ENCODE measurements at regions not wholly inside any gene's neighbourhood (a gene's known extent, or its start where the extent isn't known, plus 50 kb on each side); places are given as distances from the start of the nearest gene placed in this dataset.

- no peaks in the 10 kb centered on the region for H3K27me3 ChIP-seq
- no peak overlapping the region for H3K4me3 ChIP-seq
- H3K9me3 ChIP-seq: no peaks in the 10 kb centered on the region
- H3K4me1 ChIP-seq: no peaks in the 10 kb centered on the region
- H3K27ac ChIP-seq: no peak overlapping the region
- WGBS, 4 donors: 79 to 84% (median 80%) methylated on average over 7 of the region's 7 CpGs
- ATAC-seq: no peak
- H3K36me3 ChIP-seq: no peaks in the 10 kb centered on the region
- intact Hi-C loops (cut with DNase I): loop anchor here in 1 of 10 donors (10.0 kb wide), 1 partner anchor 57 kb away; no protein-coding TSS in a partner anchor
- no peak for TF ChIP-seq CTCF (IDR thresholded peaks at IDR 0.05)
- TF ChIP-seq POLR2A (IDR thresholded peaks at IDR 0.05): no peak
- no peak for DNase-seq
Observed at GRCh38 chr16:63188086-63188771, 1152.0 kb upstream of the CDH8 start.

GRCh38 chr16:63187638-63188037 lies 1151.4 kb upstream of the CDH8 start:
- ATAC-seq (no peak), DNase-seq (no peak)
- Histone ChIP-seq H3K4me1 (no peaks in the 10 kb centered on the region), H3K27ac (no peak overlapping the region), H3K36me3 (no peaks in the 10 kb centered on the region), H3K4me3 (no peak overlapping the region), H3K27me3 (no peaks in the 10 kb centered on the region), H3K9me3 (no peaks in the 10 kb centered on the region)
- 52 to 68% (median 57%) methylated on average over 3 of the region's 3 CpGs for WGBS, 4 donors
- intact Hi-C loops (cut with DNase I): loop anchor here in 1 of 10 donors (10.0 kb wide), 1 partner anchor 57 kb away; no protein-coding TSS in a partner anchor
- TF ChIP-seq CTCF (IDR thresholded peaks at IDR 0.05): no peak
- TF ChIP-seq POLR2A (IDR thresholded peaks at IDR 0.05): no peak

- Histone ChIP-seq H3K9me3 (no peaks in the 10 kb centered on the region), H3K4me1 (no peaks in the 10 kb centered on the region), H3K4me3 (no peak overlapping the region), H3K36me3 (no peaks in the 10 kb centered on the region), H3K27ac (no peak overlapping the region), H3K27me3 (no peaks in the 10 kb centered on the region)
- TF ChIP-seq CTCF (IDR thresholded peaks at IDR 0.05) (no peak), POLR2A (IDR thresholded peaks at IDR 0.05) (no peak)
- intact Hi-C loops (cut with DNase I): loop anchor here in 1 of 10 donors (10.0 kb wide), 1 partner anchor 59 kb away; no protein-coding TSS in a partner anchor
- ATAC-seq (no peak), DNase-seq (no peak)
- WGBS, 4 donors: 32 to 52% (median 38%) methylated on average over 4 of the region's 4 CpGs
Observed at GRCh38 chr16:63185235-63185780, 1149.1 kb upstream of the CDH8 start.

GRCh38 chr16:63183743-63184142 lies 1147.5 kb upstream of the CDH8 start:
- H3K36me3 ChIP-seq: no peaks in the 10 kb centered on the region
- intact Hi-C loops (cut with DNase I): loop anchor here in 1 of 10 donors (10.0 kb wide), 1 partner anchor 61 kb away; no protein-coding TSS in a partner anchor
- H3K27ac ChIP-seq: no peak overlapping the region
- 40 to 50% (median 48%) methylated on average over 2 of the region's 2 CpGs for WGBS, 4 donors
- DNase-seq: no peak
- TF ChIP-seq POLR2A (IDR thresholded peaks at IDR 0.05) (no peak), CTCF (IDR thresholded peaks at IDR 0.05) (no peak)
- H3K27me3 ChIP-seq: no peaks in the 10 kb centered on the region
- no peak overlapping the region for H3K4me3 ChIP-seq
- no peaks in the 10 kb centered on the region for H3K4me1 ChIP-seq
- ATAC-seq: no peak
- H3K9me3 ChIP-seq: no peaks in the 10 kb centered on the region
